Lower leg skin (tissue), 4 donors: ENCODE measurements at regions not wholly inside any gene's neighbourhood (a gene's known extent, or its start where the extent isn't known, plus 50 kb on each side); places are given as distances from the start of the nearest gene placed in this dataset.

ENCODE experiments used
- DNase-seq, 2 donors: peaks; one replicate each; pipeline ENCODE4 v3.0.0-alpha.2; 2019; ENCODE audit warnings: low spot score in 2 of 2
- H3K4me3 ChIP-seq: fragments of 200-600 bp; sonication (generic); 2 replicates; pipeline ENCODE4 v1.5.1; 2017; ENCODE audit warnings: mild to moderate bottlenecking, low read depth; ENCODE audit not compliant: poor library complexity, severe bottlenecking
- POLR2A ChIP-seq, 2 donors: fragments of 450-650 bp; IDR thresholded peaks; one replicate each; pipeline ENCODE4 v1.6.1; 2016 to 2017; ENCODE audit warnings: antibody characterized with exemption in 2 of 2, mild to moderate bottlenecking in 1 of 2, moderate library complexity in 1 of 2
- WGBS, 2 donors: methylation state at CpG; one replicate each; pipeline ENCODE4 v1.1.5; 2018; 5-methylcytosine and 5-hydroxymethylcytosine counted together
- intact Hi-C: fragments of 100-400 bp; cut with DNase I; formaldehyde crosslinking; loops from one replicate; pipeline ENCODE4 v1.15.0; 2023; ENCODE audit warnings: low total_unique reads
- TF ChIP-seq, protein P1 (sequence below), 3 donors: fragments of 450-650 bp; IDR thresholded peaks; one replicate each; pipeline ENCODE4 v1.5.1; 2016; ENCODE audit warnings: antibody characterized with exemption in 3 of 3, mild to moderate bottlenecking in 3 of 3, moderate library complexity in 2 of 3

- H3K4me3 ChIP-seq, result no peak overlapping the region
- 52 to 66% methylated on average over 2 of the region's 2 CpGs for WGBS, 2 donors
- no peak for DNase-seq
- intact Hi-C loops, result no loop called here
- TF ChIP-seq POLR2A (IDR thresholded peaks at IDR 0.05), result no peak
- TF ChIP-seq, protein P1, sequence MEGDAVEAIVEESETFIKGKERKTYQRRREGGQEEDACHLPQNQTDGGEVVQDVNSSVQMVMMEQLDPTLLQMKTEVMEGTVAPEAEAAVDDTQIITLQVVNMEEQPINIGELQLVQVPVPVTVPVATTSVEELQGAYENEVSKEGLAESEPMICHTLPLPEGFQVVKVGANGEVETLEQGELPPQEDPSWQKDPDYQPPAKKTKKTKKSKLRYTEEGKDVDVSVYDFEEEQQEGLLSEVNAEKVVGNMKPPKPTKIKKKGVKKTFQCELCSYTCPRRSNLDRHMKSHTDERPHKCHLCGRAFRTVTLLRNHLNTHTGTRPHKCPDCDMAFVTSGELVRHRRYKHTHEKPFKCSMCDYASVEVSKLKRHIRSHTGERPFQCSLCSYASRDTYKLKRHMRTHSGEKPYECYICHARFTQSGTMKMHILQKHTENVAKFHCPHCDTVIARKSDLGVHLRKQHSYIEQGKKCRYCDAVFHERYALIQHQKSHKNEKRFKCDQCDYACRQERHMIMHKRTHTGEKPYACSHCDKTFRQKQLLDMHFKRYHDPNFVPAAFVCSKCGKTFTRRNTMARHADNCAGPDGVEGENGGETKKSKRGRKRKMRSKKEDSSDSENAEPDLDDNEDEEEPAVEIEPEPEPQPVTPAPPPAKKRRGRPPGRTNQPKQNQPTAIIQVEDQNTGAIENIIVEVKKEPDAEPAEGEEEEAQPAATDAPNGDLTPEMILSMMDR (IDR thresholded peaks at IDR 0.05), result no peak
Observed at GRCh38 chr21:38196036-38196435, 60.8 kb upstream of the KCNJ15 start.

DNA sequence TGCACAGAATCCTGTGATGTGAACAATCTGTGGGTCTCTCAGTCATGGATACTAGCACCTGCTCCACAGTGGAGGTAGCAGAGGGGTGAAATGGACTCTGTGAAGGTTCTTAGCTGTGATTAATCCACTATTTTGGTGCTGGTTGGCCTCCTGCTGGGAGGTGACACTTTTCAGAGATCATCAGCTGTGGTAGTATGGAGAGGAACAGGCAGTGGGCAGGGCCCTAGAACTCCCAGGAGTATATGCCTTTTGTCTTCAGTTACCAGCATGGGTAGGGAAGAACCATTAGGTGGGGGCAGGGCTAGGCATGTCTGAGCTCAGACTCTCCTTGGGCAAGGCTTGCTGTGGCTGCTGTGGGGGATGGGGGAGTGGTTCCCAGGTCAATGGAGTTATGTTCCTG lies 54.0 kb upstream of the KCNJ15 start:
- no peak for DNase-seq
- H3K4me3 ChIP-seq, result no peak overlapping the region
- no peak for TF ChIP-seq POLR2A (IDR thresholded peaks at IDR 0.05)
- TF ChIP-seq, protein P1 (IDR thresholded peaks at IDR 0.05), result no peak
- intact Hi-C loops, result no loop called here

- no peak overlapping the region for H3K4me3 ChIP-seq
- 83 to 88% methylated on average over 7 of the region's 7 CpGs for WGBS, 2 donors
- no peak for DNase-seq
- TF ChIP-seq, protein P1 (IDR thresholded peaks at IDR 0.05), result no peak
- no peak for TF ChIP-seq POLR2A (IDR thresholded peaks at IDR 0.05)
- intact Hi-C loops, result no loop called here
Observed at GRCh38 chr21:38203229-38203628, 53.6 kb upstream of the KCNJ15 start.

GRCh38 chr21:38205940-38206339 lies 50.9 kb upstream of the KCNJ15 start:
- no peak for DNase-seq
- TF ChIP-seq POLR2A (IDR thresholded peaks at IDR 0.05), result no peak
- TF ChIP-seq, protein P1 (IDR thresholded peaks at IDR 0.05), result no peak
- no peak overlapping the region for H3K4me3 ChIP-seq
- 87 to 90% methylated on average over 4 to 5 of the region's 5 CpGs for WGBS, 2 donors
- intact Hi-C loops, result no loop called here

GRCh38 chr21:38206646-38207045 lies 50.1 kb upstream of the KCNJ15 start:
- no peak for DNase-seq
- no peak for TF ChIP-seq POLR2A (IDR thresholded peaks at IDR 0.05)
- TF ChIP-seq, protein P1 (IDR thresholded peaks at IDR 0.05), result no peak
- 85 to 88% methylated on average over 10 of the region's 10 CpGs for WGBS, 2 donors
- intact Hi-C loops, result no loop called here
- H3K4me3 ChIP-seq, result no peak overlapping the region
